Stimulated activated CD4-positive, alpha-beta T cell treated with anti-CD3 and anti-CD28 coated beads, Interleukin-12 subunit alpha, Interleukin-12 subunit beta, amount 100 ng/mL, for 24 hours (primary cell): ENCODE measurements at regions not wholly inside any gene's neighbourhood (a gene's known extent, or its start where the extent isn't known, plus 50 kb on each side); places are given as distances from the start of the nearest gene placed in this dataset.
A peak's percentile ranks its signal among the peaks of the same experiment; 100 is the strongest.

Source experiments
- DNase-seq, 2 experiments: peaks; one replicate each; pipeline ENCODE4 v3.0.0-alpha.2; 2020; ENCODE audit warnings: low read depth in 2 of 2

DNA sequence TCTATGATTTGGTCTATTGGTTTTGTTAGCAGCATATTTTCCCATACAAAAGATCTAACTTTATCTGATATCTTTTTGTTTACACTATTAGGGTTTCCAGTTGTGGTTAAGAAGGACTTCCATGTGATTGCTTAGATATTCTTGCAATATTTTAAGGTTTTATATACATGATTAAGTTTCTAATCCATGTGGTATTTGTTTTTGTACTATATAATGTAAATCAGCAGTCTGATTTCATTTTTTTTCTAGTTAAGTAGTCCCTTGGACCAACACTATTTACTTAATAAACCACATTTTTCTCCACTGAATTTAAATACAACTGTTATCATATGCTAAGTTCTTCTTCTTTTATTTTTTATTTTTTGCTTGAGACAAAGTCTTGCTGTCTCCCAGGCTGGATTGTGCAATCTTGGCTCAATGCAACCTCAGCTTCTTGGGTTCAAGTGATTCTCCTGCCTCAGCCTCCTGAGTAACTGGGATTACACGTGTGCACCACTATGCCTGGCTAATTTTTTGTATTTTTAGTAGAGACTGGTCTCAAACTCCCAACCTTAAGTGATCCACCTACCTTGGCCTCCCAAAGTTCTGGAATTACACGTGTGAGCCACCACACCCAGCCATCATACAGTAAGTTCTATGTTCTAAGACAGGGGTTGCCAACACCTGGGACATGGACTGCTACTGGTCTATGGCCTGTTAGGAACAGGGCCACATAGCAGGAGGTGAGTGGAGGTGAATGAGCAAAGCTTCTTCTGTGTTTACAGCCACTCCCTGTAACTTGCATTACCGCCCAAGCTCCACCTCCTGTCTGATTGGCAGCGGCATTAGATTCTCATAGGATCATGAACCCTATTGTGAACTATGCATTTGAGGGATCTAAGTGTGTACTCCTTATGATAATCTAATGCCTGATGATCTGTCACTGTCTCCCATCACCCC is 58.5 kb upstream of the RAB27B start:
- no peak for DNase-seq

DNA sequence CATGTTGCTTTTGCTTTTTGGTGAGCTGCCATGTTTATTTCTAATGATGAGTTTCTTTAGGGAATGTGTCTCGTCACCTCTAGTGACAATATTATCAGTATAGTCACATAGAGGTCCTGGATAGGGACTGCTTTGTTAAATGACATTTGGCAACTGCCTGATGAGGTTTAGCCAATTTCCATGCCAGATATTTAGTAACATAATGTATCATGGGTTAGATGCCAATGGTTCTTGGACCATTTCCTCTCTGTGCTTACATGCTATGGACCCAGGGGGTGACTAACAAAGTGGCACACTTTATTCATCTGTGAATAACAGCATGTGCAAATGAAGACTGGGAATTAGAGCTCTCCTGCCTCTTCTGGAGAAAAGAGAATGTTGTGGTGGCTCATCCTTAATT is 56.2 kb upstream of the RAB27B start:
- DNase-seq, result no peak

- DNase-seq, result no peak
Observed at GRCh38 chr18:54774423-54774822, 53.9 kb upstream of the RAB27B start.

DNA sequence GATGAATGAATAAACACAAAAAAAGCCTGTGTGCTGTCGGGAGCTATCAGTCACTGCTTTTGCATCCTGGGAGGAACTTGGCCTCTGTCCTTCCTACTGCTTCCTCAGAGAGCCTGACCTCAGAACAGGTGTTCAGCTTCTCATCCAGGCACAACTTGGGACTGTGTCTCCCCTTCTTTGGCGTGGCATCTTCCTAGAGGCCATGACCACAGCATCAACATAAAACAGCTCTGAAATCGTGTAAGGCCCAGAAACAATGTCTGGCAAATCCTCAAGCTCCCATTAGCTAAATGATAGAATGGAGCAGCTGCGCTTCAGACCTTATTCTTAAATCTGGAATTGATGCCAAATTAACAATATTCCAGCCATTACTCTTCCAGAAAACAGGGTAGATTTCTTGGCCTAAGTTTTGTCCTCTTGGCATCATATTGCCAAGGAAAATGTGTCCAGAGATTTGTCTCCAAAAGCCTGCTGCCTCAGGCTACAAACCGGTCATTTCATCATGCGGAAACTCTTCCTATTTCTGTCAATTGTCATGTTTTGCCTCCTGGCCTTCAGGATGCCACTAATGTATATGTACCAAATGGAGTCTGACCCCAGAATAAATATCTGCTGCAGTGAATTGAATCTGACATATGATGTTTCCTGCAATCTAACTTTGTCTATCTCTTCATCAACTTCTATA is 53.2 kb upstream of the RAB27B start:
- no peak for DNase-seq

GRCh38 chr18:54775686-54776085 is 52.6 kb upstream of the RAB27B start:
- DNase-seq, result no peak

GRCh38 chr18:54776282-54776977 is 51.8 kb upstream of the RAB27B start:
- DNase-seq, result peak in 1 of 2 experiments; percentile 4

- DNase-seq, result no peak
Observed at GRCh38 chr18:54777118-54777791, 51.0 kb upstream of the RAB27B start.

GRCh38 chr18:54777989-54778388 is 50.3 kb upstream of the RAB27B start:
- DNase-seq, result no peak
